Uterus (tissue), 3 donors: ENCODE measurements at regions not wholly inside any gene's neighbourhood (a gene's known extent, or its start where the extent isn't known, plus 50 kb on each side); places are given as distances from the start of the nearest gene placed in this dataset.

Source experiments
- DNase-seq, 2 donors: peaks; one replicate each; pipeline ENCODE4 v3.0.0-alpha.2; 2019 to 2020
- H3K27ac ChIP-seq, 2 donors: fragments of 200-600 bp; sonication (generic); 1 replicate in 1 of 2; 2 replicates in 1 of 2; pipeline ENCODE4 v1.5.1; 2016 to 2018
- H3K27me3 ChIP-seq, 2 donors: fragments of 200-600 bp; sonication (generic); one replicate each; pipeline ENCODE4 v1.5.1; 2018 to 2019; ENCODE audit warnings: control low read depth in 1 of 2
- H3K36me3 ChIP-seq, 2 donors: fragments of 200-600 bp; sonication (generic); one replicate each; pipeline ENCODE4 v1.5.1; 2019; ENCODE audit warnings: control low read depth in 1 of 2
- H3K4me1 ChIP-seq, 2 donors: fragments of 200-600 bp; sonication (generic); one replicate each; pipeline ENCODE4 v1.5.1; 2018 to 2019; ENCODE audit warnings: control low read depth in 1 of 2
- H3K4me3 ChIP-seq, 2 donors: fragments of 200-600 bp; sonication (generic); 1 replicate in 1 of 2; 2 replicates in 1 of 2; pipeline ENCODE4 v1.5.1; 2018 to 2019; ENCODE audit warnings: mild to moderate bottlenecking in 1 of 2
- H3K9me3 ChIP-seq, 2 donors: fragments of 200-600 bp; sonication (generic); one replicate each; pipeline ENCODE4 v1.5.1; 2019; ENCODE audit warnings: control low read depth in 1 of 2
- POLR2A ChIP-seq, 2 donors: fragments of 450-650 bp; IDR thresholded peaks; one replicate each; pipeline ENCODE4 v1.6.1; 2016; ENCODE audit warnings: antibody characterized with exemption in 2 of 2, mild to moderate bottlenecking in 1 of 2, moderate library complexity in 1 of 2
- intact Hi-C: fragments of 100-400 bp; cut with DNase I; formaldehyde crosslinking; loops from one replicate; pipeline ENCODE4 v1.15.1; 2023; ENCODE audit warnings: low total_unique reads
- TF ChIP-seq, protein P1 (sequence below), 4 experiments: fragments of 200-600 bp in 2 of 4; fragments of 450-650 bp in 2 of 4; sonication (generic) in 2 of 4; IDR thresholded peaks; one replicate each; pipeline ENCODE4 v1.5.1; 2016 to 2019; ENCODE audit warnings: antibody characterized with exemption in 4 of 4, mild to moderate bottlenecking in 2 of 4, moderate library complexity in 1 of 4
- donor health status: DM: yes; HTN: yes; CAD: no.

DNA sequence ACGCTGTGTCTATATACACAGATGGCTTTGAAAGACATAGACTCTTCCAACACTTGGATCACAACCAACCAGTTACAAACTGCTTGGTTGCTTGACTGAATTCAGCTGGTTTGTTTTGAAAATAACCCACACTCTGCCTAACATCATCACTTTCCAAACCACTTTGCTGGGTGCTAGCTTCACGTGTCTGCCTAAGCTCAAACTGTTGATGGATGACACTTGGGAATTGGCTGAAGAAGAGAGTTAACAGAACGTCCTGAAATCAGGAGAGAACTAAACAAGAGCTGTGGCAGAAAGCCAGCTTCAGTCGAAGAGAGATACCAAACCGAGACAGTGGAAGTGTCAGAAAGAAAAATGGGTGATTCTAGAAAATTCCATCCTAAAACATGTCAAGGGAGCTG is 420.8 kb upstream of the AUTS2 start:
- H3K9me3 ChIP-seq: no peaks in the 10 kb centered on the region
- H3K27me3 ChIP-seq: no peaks in the 10 kb centered on the region
- peak; percentile 46 to 78 for DNase-seq
- H3K27ac ChIP-seq: peak overlapping the region; percentile 40 to 67
- intact Hi-C loops: no loop called here
- H3K4me1 ChIP-seq: no peaks in the 10 kb centered on the region
- H3K4me3 ChIP-seq: no peak overlapping the region
- TF ChIP-seq, protein P1, sequence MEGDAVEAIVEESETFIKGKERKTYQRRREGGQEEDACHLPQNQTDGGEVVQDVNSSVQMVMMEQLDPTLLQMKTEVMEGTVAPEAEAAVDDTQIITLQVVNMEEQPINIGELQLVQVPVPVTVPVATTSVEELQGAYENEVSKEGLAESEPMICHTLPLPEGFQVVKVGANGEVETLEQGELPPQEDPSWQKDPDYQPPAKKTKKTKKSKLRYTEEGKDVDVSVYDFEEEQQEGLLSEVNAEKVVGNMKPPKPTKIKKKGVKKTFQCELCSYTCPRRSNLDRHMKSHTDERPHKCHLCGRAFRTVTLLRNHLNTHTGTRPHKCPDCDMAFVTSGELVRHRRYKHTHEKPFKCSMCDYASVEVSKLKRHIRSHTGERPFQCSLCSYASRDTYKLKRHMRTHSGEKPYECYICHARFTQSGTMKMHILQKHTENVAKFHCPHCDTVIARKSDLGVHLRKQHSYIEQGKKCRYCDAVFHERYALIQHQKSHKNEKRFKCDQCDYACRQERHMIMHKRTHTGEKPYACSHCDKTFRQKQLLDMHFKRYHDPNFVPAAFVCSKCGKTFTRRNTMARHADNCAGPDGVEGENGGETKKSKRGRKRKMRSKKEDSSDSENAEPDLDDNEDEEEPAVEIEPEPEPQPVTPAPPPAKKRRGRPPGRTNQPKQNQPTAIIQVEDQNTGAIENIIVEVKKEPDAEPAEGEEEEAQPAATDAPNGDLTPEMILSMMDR (IDR thresholded peaks at IDR 0.05): no peak
- TF ChIP-seq POLR2A (IDR thresholded peaks at IDR 0.05): no peak
- no peaks in the 10 kb centered on the region for H3K36me3 ChIP-seq

DNA sequence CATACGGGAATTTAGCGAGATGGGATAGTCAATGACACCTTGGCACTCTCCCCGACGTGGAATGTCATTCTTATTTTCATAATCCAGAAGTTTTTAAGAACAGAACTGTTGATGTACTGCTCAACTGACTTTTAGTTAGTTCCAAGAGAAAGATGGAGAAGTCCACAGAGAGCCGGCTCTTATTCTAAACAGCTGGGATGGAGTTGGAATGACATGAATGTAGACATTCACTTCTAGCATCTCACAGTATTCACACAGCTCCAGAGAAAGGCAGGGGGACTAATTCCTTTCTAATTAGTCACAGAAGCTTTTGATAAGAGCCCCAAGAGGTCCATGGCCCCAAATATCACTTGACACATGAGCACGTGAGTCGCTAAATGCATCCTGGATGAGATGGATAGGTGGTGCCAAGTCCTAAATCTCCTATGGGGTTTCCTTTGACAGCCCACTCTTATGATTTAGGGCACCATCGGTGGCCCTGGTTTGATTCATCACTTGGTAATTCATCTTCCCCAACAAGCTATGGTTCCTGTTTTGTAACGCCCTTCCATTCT is 420.3 kb upstream of the AUTS2 start:
- no peak overlapping the region for H3K4me3 ChIP-seq
- DNase-seq: peak; percentile 51 to 60
- intact Hi-C loops: no loop called here

DNA sequence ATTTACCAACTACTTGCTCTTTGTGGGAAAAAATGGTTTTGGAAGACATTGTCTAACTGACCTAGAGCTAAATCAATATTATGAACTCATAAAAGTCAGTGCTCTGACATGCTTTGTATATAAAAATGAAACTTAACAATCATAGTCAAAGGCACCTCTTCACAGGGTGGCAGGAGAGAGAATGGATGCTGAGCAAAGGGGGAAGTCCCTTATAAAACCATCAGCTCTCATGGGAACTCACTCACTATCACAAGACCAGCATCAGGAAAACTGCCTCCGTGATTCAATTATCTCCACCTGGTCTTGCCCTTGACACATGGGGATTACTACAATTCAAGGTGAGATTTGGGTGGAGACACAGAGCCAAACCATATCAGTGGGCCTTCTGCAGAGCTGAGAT is 417.6 kb upstream of the AUTS2 start:
- H3K27me3 ChIP-seq: no peaks in the 10 kb centered on the region
- intact Hi-C loops: no loop called here
- DNase-seq: no peak
- TF ChIP-seq, protein P1 (IDR thresholded peaks at IDR 0.05): no peak
- no peak for TF ChIP-seq POLR2A (IDR thresholded peaks at IDR 0.05)
- no peak overlapping the region for H3K27ac ChIP-seq
- no peaks in the 10 kb centered on the region for H3K9me3 ChIP-seq
- H3K4me1 ChIP-seq: no peaks in the 10 kb centered on the region
- no peak overlapping the region for H3K4me3 ChIP-seq
- H3K36me3 ChIP-seq: no peaks in the 10 kb centered on the region

More for the DNA sequence above, 420.3 kb upstream of the AUTS2 start:
- H3K4me1 ChIP-seq: no peaks in the 10 kb centered on the region
- no peaks in the 10 kb centered on the region for H3K27me3 ChIP-seq
- H3K27ac ChIP-seq: peak overlapping the region; percentile 40 to 67
- TF ChIP-seq, protein P1 (IDR thresholded peaks at IDR 0.05): no peak
- no peak for TF ChIP-seq POLR2A (IDR thresholded peaks at IDR 0.05)
- no peaks in the 10 kb centered on the region for H3K36me3 ChIP-seq
- H3K9me3 ChIP-seq: no peaks in the 10 kb centered on the region

DNA sequence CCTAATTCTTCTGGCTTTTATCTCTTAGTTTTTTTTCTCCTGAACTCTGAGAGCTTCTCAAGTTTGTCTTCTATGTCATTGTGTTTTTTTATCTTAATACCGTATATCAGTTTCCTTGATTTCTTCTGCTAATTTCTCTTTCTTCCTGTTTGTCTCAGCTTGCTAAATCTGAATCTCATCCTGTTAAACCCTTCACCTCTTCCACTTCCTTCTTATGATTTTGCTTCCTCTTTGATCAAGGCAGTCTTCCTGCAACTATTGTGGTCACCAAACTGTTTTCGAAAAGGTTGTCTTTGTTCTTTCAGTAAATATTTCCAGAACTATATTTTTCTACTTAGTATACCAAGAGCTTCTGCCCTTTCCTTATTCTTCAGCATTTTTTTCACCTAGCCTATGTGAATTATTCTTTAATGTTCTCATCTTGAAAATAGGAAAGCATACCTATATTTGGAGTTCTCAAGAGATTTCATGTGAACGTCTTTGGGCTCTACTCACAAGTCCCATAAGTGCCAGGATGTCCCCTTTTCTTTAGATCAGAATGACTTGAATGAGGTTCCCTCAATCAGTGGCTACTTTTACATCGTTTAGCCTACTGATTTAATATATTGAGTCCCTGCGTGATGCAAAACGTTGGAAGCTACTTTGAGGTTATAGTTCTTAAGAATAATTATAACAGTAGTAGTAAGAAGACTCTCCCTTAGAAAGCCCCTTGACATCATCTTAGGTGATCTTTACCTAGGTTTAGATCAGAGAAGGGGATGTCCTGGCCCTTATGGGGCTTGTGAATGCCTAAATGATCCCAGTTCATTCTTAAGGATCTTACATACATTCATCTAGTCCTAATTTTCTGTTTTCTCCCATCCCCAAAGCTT is 415.4 kb upstream of the AUTS2 start:
- Histone ChIP-seq H3K27me3 (no peaks in the 10 kb centered on the region), H3K36me3 (no peaks in the 10 kb centered on the region), H3K27ac (no peak overlapping the region), H3K9me3 (no peaks in the 10 kb centered on the region), H3K4me1 (no peaks in the 10 kb centered on the region), H3K4me3 (no peak overlapping the region)
- no peak for TF ChIP-seq POLR2A (IDR thresholded peaks at IDR 0.05)
- TF ChIP-seq, protein P1 (IDR thresholded peaks at IDR 0.05): no peak
- no peak for DNase-seq
- intact Hi-C loops: no loop called here

DNA sequence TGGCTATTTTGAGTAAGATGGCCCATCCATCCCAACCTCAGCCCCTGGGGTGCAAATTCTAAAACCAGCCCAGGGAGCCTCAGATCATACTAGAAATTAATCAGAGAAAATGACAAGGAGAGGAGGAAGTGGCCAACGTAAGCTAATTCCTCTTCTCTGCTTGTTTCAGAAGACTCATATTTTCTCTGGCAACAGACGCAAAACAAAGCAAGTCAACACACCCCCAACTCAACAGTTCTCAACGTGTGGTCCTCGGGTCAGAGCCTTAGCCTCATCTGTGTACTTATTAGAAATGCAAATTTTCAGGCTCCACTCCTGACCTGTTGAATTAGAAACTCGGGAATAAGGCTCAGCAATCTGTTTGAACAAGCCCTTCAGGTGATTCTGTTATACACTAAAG is 413.9 kb upstream of the AUTS2 start:
- intact Hi-C loops: no loop called here
- Histone ChIP-seq H3K4me3 (no peak overlapping the region), H3K27me3 (no peaks in the 10 kb centered on the region), H3K36me3 (no peaks in the 10 kb centered on the region), H3K9me3 (no peaks in the 10 kb centered on the region), H3K4me1 (no peaks in the 10 kb centered on the region), H3K27ac (no peak overlapping the region)
- TF ChIP-seq POLR2A (IDR thresholded peaks at IDR 0.05): no peak
- TF ChIP-seq, protein P1 (IDR thresholded peaks at IDR 0.05): no peak
- no peak for DNase-seq
